ENCODE measurements at regions not wholly inside any gene's neighbourhood (a gene's known extent, or its start where the extent isn't known, plus 50 kb on each side); places are given as distances from the start of the nearest gene placed in this dataset.

GRCh38 chr12:107553211-107553765, 132.3 kb upstream of the PWP1 start:
- no peak for DNase-seq (ENCODE audit: low read depth)

GRCh38 chr12:107554941-107555340, 130.7 kb upstream of the PWP1 start:
- DNase-seq (ENCODE audit: low read depth), result no peak

- DNase-seq (ENCODE audit: low read depth), result no peak
Measured at GRCh38 chr12:107557026-107557425, 128.6 kb upstream of the PWP1 start.

- no peak for DNase-seq (ENCODE audit: low read depth)
Measured at GRCh38 chr12:107557589-107558100, 128.0 kb upstream of the PWP1 start.

GRCh38 chr12:107558141-107558815, 127.3 kb upstream of the PWP1 start:
- DNase-seq (ENCODE audit: low read depth), result no peak

- DNase-seq (ENCODE audit: low read depth), result no peak
Measured at GRCh38 chr12:107558816-107559382, 126.7 kb upstream of the PWP1 start.

GRCh38 chr12:107560165-107560898, 125.3 kb upstream of the PWP1 start:
- no peak for DNase-seq (ENCODE audit: low read depth)

GRCh38 chr12:107560899-107561285, 124.7 kb upstream of the PWP1 start:
- no peak for DNase-seq (ENCODE audit: low read depth)

- DNase-seq (ENCODE audit: low read depth), result no peak
Measured at GRCh38 chr12:107564946-107565345, 120.7 kb upstream of the PWP1 start.

- no peak for DNase-seq (ENCODE audit: low read depth)
Measured at GRCh38 chr12:107565551-107565950, 120.0 kb upstream of the PWP1 start.

- no peak for DNase-seq (ENCODE audit: low read depth)
Measured at GRCh38 chr12:107567876-107568619, 117.6 kb upstream of the PWP1 start.

- no peak for DNase-seq (ENCODE audit: low read depth)
Measured at GRCh38 chr12:107568718-107569117, 116.9 kb upstream of the PWP1 start.

GRCh38 chr12:107570721-107571120, 114.9 kb upstream of the PWP1 start:
- DNase-seq (ENCODE audit: low read depth), result no peak

- no peak for DNase-seq (ENCODE audit: low read depth)
Measured at GRCh38 chr12:107571492-107571891, 114.1 kb upstream of the PWP1 start.

- DNase-seq (ENCODE audit: low read depth), result no peak
Measured at GRCh38 chr12:107574691-107575090, 110.9 kb upstream of the PWP1 start.

GRCh38 chr12:107580750-107581618, 104.6 kb upstream of the PWP1 start:
- no peak for DNase-seq (ENCODE audit: low read depth)

GRCh38 chr12:107581619-107582015, 104.0 kb upstream of the PWP1 start:
- no peak for DNase-seq (ENCODE audit: low read depth)

GRCh38 chr12:107583551-107583950, 102.0 kb upstream of the PWP1 start:
- no peak for DNase-seq (ENCODE audit: low read depth)

- no peak for DNase-seq (ENCODE audit: low read depth)
Measured at GRCh38 chr12:107584563-107584962, 101.0 kb upstream of the PWP1 start.

GRCh38 chr12:107586256-107586970, 99.2 kb upstream of the PWP1 start:
- DNase-seq (ENCODE audit: low read depth), result no peak

- DNase-seq (ENCODE audit: low read depth), result no peak
Measured at GRCh38 chr12:107590413-107590812, 95.2 kb upstream of the PWP1 start.
